IMR-90 (cell line): ENCODE measurements at regions not wholly inside any gene's neighbourhood (a gene's known extent, or its start where the extent isn't known, plus 50 kb on each side); places are given as distances from the start of the nearest gene placed in this dataset.

Experiments
- BHLHE40 ChIP-seq: fragments of 150-350 bp; IDR thresholded peaks from 2 replicates; pipeline ENCODE4 v1.6.1; 2016; ENCODE audit warnings: mild to moderate bottlenecking, low read depth, low read length
- CEBPB ChIP-seq: IDR thresholded peaks from 2 replicates; pipeline ENCODE4 v1.6.1; 2012; ENCODE audit warnings: low read depth, low read length, improper control_type of control experiment
- CHD1 ChIP-seq: IDR thresholded peaks from 2 replicates; pipeline ENCODE4 v1.6.1; 2012; ENCODE audit warnings: low read depth, low read length, improper control_type of control experiment
- FOS ChIP-seq: fragments of 150-350 bp; IDR thresholded peaks from 2 replicates; pipeline ENCODE4 v1.6.1; 2016; ENCODE audit warnings: low read depth, low read length
- MAFK ChIP-seq: IDR thresholded peaks from 2 replicates; pipeline ENCODE4 v1.6.1; 2012; ENCODE audit warnings: low read depth, low read length, improper control_type of control experiment
- MAZ ChIP-seq: IDR thresholded peaks from 2 replicates; pipeline ENCODE4 v1.6.1; 2012; ENCODE audit warnings: low read depth, mild to moderate bottlenecking, low read length, improper control_type of control experiment, moderate library complexity, borderline replicate concordance
- NFE2L2 ChIP-seq: fragments of 150-350 bp; IDR thresholded peaks from 2 replicates; pipeline ENCODE4 v1.6.1; 2016; ENCODE audit warnings: low read depth, mild to moderate bottlenecking, low read length
- POLR2A ChIP-seq: IDR thresholded peaks from 2 replicates; pipeline ENCODE4 v1.6.1; 2012; ENCODE audit warnings: mild to moderate bottlenecking, low read depth, low read length
- RAD21 ChIP-seq: IDR thresholded peaks from 2 replicates; pipeline ENCODE4 v1.6.1; 2012; ENCODE audit warnings: low read length, improper control_type of control experiment
- RCOR1 ChIP-seq: IDR thresholded peaks from 2 replicates; pipeline ENCODE4 v1.6.1; 2012; ENCODE audit warnings: mild to moderate bottlenecking, low read length, improper control_type of control experiment; ENCODE audit not compliant: insufficient replicate concordance
- RFX5 ChIP-seq: IDR thresholded peaks from 2 replicates; pipeline ENCODE4 v1.8.0; 2012; ENCODE audit warnings: low read depth, mild to moderate bottlenecking, low read length, moderate library complexity
- SMC3 ChIP-seq: fragments of 150-350 bp; IDR thresholded peaks from 2 replicates; pipeline ENCODE4 v1.6.1; 2016; ENCODE audit warnings: low read depth, mild to moderate bottlenecking, antibody characterized with exemption, low read length, moderate library complexity
- TF ChIP-seq, protein P1 (sequence below): conservative IDR thresholded peaks from 2 replicates; pipeline ENCODE4 v1.5.1; 2012; ENCODE audit warnings: mild to moderate bottlenecking, low read depth, low read length, improper control_type of control experiment
- TF ChIP-seq, protein P2 (sequence below): fragments of 150-350 bp; IDR thresholded peaks from 2 replicates; pipeline ENCODE4 v1.6.1; 2017; ENCODE audit warnings: mild to moderate bottlenecking, antibody characterized with exemption, low read length, low read depth

DNA sequence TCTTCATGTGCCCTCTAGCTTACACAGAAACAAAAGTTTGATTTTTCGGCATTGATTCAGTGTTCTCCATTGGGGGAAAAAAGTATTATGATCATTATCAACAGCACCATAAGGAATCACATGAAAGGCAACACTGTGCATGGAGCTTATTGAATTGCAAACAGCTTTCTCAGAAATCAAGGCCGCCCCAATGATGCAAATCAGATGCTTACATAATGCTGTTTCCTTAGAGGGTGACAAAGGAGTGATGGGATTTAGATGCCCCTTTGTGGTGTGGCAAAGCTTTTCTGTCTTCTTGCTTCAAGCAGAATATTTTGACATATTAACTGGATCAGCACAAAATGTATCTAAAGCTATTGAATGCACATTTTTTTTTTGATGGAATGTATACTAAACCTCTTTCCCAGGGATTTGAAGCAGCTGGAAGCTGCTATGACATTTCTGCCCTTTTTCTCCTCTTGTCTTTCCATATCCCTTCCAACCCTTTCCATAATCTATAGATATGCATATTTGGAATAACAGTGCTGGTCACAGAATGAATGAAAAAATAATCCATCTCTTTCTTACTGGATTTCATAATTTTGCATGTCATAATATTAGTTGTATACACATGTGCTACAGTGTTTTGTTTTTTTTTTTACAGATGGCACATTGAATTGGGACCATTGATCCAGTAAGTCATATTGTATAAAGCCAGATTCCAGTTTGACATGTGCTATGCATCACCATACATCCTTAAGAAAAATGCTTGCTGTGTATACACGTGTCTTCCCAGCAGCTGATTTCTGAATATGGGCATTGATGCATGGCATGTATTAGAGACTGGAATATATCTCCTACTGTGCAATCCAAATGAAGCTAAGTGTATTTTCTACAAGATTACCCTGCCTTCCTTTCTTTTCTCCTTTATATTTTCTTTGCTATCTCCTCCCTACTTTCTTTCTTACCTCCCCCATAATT, 259.7 kb upstream of the DCN start:
- TF ChIP-seq, protein P1, sequence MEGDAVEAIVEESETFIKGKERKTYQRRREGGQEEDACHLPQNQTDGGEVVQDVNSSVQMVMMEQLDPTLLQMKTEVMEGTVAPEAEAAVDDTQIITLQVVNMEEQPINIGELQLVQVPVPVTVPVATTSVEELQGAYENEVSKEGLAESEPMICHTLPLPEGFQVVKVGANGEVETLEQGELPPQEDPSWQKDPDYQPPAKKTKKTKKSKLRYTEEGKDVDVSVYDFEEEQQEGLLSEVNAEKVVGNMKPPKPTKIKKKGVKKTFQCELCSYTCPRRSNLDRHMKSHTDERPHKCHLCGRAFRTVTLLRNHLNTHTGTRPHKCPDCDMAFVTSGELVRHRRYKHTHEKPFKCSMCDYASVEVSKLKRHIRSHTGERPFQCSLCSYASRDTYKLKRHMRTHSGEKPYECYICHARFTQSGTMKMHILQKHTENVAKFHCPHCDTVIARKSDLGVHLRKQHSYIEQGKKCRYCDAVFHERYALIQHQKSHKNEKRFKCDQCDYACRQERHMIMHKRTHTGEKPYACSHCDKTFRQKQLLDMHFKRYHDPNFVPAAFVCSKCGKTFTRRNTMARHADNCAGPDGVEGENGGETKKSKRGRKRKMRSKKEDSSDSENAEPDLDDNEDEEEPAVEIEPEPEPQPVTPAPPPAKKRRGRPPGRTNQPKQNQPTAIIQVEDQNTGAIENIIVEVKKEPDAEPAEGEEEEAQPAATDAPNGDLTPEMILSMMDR: no peak
- TF ChIP-seq MAFK (no peak), BHLHE40 (no peak), POLR2A (no peak), RAD21 (no peak), FOS (no peak), CEBPB (no peak), NFE2L2 (no peak), RCOR1 (no peak), MAZ (no peak), RFX5 (no peak), SMC3 (no peak), CHD1 (no peak)
- TF ChIP-seq, protein P2, sequence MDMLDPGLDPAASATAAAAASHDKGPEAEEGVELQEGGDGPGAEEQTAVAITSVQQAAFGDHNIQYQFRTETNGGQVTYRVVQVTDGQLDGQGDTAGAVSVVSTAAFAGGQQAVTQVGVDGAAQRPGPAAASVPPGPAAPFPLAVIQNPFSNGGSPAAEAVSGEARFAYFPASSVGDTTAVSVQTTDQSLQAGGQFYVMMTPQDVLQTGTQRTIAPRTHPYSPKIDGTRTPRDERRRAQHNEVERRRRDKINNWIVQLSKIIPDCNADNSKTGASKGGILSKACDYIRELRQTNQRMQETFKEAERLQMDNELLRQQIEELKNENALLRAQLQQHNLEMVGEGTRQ: no peak
